ENCODE measurements at regions not wholly inside any gene's neighbourhood (a gene's known extent, or its start where the extent isn't known, plus 50 kb on each side); places are given as distances from the start of the nearest gene placed in this dataset.

DNA sequence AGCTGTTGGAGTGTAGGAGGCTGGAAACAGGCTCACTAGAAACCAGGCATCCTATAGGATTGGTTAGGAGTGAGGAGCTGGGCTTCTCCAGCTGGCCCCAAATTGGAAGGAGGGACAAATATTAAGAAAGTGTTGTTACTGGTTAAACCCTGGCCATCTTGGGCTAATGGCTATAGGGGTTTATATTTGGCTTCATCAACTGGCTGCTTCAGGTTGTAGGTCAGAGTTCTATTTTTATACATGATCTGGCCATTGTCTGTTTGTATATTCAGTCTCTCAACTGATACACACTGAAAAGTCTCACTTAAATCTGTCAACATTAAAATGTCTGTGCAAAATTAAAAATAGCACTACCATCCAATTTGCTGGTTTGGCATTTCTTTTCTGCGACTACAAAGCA lies 70.2 kb upstream of the ARRDC4 start (continued):
- TF ChIP-seq, protein P1, sequence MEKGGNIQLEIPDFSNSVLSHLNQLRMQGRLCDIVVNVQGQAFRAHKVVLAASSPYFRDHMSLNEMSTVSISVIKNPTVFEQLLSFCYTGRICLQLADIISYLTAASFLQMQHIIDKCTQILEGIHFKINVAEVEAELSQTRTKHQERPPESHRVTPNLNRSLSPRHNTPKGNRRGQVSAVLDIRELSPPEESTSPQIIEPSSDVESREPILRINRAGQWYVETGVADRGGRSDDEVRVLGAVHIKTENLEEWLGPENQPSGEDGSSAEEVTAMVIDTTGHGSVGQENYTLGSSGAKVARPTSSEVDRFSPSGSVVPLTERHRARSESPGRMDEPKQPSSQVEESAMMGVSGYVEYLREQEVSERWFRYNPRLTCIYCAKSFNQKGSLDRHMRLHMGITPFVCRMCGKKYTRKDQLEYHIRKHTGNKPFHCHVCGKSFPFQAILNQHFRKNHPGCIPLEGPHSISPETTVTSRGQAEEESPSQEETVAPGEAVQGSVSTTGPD (CRISPR knock-in tag; IDR thresholded peaks at IDR 0.05), result no peak
- TF ChIP-seq NKX3-1 (CRISPR knock-in tag; IDR thresholded peaks at IDR 0.05), result no peak
- no peak for TF ChIP-seq KLF13 (CRISPR knock-in tag; IDR thresholded peaks at IDR 0.05)
- TF ChIP-seq ZNF644 (CRISPR knock-in tag; IDR thresholded peaks at IDR 0.05; ENCODE audit: low read depth), result no peak
- TF ChIP-seq, protein P2, sequence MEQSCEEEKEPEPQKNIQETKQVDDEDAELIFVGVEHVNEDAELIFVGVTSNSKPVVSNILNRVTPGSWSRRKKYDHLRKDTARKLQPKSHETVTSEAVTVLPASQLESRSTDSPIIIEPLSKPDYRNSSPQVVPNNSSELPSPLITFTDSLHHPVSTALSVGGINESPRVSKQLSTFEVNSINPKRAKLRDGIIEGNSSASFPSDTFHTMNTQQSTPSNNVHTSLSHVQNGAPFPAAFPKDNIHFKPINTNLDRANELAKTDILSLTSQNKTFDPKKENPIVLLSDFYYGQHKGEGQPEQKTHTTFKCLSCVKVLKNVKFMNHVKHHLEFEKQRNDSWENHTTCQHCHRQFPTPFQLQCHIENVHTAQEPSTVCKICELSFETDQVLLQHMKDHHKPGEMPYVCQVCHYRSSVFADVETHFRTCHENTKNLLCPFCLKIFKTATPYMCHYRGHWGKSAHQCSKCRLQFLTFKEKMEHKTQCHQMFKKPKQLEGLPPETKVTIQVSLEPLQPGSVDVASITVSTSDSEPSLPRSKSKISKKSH (CRISPR knock-in tag; IDR thresholded peaks at IDR 0.05; ENCODE audit: borderline replicate concordance), result no peak
- TF ChIP-seq, protein P3, sequence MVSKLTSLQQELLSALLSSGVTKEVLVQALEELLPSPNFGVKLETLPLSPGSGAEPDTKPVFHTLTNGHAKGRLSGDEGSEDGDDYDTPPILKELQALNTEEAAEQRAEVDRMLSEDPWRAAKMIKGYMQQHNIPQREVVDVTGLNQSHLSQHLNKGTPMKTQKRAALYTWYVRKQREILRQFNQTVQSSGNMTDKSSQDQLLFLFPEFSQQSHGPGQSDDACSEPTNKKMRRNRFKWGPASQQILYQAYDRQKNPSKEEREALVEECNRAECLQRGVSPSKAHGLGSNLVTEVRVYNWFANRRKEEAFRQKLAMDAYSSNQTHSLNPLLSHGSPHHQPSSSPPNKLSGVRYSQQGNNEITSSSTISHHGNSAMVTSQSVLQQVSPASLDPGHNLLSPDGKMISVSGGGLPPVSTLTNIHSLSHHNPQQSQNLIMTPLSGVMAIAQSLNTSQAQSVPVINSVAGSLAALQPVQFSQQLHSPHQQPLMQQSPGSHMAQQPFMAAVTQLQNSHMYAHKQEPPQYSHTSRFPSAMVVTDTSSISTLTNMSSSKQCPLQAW (CRISPR knock-in tag; IDR thresholded peaks at IDR 0.05), result no peak
- no peak for TF ChIP-seq ETV5 (CRISPR knock-in tag; IDR thresholded peaks at IDR 0.05; ENCODE audit: borderline replicate concordance)
- no peak for TF ChIP-seq ZNF501 (CRISPR knock-in tag; IDR thresholded peaks at IDR 0.05)
- no peak for TF ChIP-seq ZBTB7B (CRISPR knock-in tag; IDR thresholded peaks at IDR 0.05)
- TF ChIP-seq ZNF619 (CRISPR knock-in tag; IDR thresholded peaks at IDR 0.05), result no peak

Measured in HepG2 (cell line).